H1 (cell line): ENCODE measurements at regions not wholly inside any gene's neighbourhood (a gene's known extent, or its start where the extent isn't known, plus 50 kb on each side); places are given as distances from the start of the nearest gene placed in this dataset.

Experiments
- ASH2L ChIP-seq: fragments of 200-600, 300-600 bp; sonication (generic); IDR thresholded peaks from one replicate; pipeline ENCODE4 v1.7.1; 2017; ENCODE audit warnings: low read length
- BCL11A ChIP-seq, 2 experiments: IDR thresholded peaks; one replicate each; pipeline ENCODE4 v1.6.1; 2011; ENCODE audit warnings: low read depth in 2 of 2, low read length in 2 of 2, mild to moderate bottlenecking in 2 of 2
- CHD2 ChIP-seq: IDR thresholded peaks from 2 replicates; pipeline ENCODE4 v1.6.1; 2012; ENCODE audit warnings: low read length, improper control_type of control experiment
- CREB1 ChIP-seq: IDR thresholded peaks from 2 replicates; pipeline ENCODE4 v1.6.1; 2012; ENCODE audit warnings: inconsistent platforms
- KDM5A ChIP-seq: fragments of 200-600 bp; IDR thresholded peaks from 2 replicates; pipeline ENCODE4 v1.7.1; 2012; ENCODE audit warnings: mild to moderate bottlenecking, low read length, inconsistent platforms, mixed read lengths
- SP1 ChIP-seq: IDR thresholded peaks from 2 replicates; pipeline ENCODE4 v1.6.1; 2011; ENCODE audit warnings: low read depth, low read length
- USF2 ChIP-seq: IDR thresholded peaks from 2 replicates; pipeline ENCODE4 v1.6.1; 2011; ENCODE audit warnings: low read length, improper control_type of control experiment
- TF ChIP-seq, protein P1 (sequence below): fragments of 300-600 bp; sonication (generic); IDR thresholded peaks from 2 replicates; pipeline ENCODE4 v1.7.1; 2012; ENCODE audit warnings: low read length, moderate library complexity, mild to moderate bottlenecking, inconsistent platforms; ENCODE audit not compliant: insufficient replicate concordance

- TF ChIP-seq, protein P1, sequence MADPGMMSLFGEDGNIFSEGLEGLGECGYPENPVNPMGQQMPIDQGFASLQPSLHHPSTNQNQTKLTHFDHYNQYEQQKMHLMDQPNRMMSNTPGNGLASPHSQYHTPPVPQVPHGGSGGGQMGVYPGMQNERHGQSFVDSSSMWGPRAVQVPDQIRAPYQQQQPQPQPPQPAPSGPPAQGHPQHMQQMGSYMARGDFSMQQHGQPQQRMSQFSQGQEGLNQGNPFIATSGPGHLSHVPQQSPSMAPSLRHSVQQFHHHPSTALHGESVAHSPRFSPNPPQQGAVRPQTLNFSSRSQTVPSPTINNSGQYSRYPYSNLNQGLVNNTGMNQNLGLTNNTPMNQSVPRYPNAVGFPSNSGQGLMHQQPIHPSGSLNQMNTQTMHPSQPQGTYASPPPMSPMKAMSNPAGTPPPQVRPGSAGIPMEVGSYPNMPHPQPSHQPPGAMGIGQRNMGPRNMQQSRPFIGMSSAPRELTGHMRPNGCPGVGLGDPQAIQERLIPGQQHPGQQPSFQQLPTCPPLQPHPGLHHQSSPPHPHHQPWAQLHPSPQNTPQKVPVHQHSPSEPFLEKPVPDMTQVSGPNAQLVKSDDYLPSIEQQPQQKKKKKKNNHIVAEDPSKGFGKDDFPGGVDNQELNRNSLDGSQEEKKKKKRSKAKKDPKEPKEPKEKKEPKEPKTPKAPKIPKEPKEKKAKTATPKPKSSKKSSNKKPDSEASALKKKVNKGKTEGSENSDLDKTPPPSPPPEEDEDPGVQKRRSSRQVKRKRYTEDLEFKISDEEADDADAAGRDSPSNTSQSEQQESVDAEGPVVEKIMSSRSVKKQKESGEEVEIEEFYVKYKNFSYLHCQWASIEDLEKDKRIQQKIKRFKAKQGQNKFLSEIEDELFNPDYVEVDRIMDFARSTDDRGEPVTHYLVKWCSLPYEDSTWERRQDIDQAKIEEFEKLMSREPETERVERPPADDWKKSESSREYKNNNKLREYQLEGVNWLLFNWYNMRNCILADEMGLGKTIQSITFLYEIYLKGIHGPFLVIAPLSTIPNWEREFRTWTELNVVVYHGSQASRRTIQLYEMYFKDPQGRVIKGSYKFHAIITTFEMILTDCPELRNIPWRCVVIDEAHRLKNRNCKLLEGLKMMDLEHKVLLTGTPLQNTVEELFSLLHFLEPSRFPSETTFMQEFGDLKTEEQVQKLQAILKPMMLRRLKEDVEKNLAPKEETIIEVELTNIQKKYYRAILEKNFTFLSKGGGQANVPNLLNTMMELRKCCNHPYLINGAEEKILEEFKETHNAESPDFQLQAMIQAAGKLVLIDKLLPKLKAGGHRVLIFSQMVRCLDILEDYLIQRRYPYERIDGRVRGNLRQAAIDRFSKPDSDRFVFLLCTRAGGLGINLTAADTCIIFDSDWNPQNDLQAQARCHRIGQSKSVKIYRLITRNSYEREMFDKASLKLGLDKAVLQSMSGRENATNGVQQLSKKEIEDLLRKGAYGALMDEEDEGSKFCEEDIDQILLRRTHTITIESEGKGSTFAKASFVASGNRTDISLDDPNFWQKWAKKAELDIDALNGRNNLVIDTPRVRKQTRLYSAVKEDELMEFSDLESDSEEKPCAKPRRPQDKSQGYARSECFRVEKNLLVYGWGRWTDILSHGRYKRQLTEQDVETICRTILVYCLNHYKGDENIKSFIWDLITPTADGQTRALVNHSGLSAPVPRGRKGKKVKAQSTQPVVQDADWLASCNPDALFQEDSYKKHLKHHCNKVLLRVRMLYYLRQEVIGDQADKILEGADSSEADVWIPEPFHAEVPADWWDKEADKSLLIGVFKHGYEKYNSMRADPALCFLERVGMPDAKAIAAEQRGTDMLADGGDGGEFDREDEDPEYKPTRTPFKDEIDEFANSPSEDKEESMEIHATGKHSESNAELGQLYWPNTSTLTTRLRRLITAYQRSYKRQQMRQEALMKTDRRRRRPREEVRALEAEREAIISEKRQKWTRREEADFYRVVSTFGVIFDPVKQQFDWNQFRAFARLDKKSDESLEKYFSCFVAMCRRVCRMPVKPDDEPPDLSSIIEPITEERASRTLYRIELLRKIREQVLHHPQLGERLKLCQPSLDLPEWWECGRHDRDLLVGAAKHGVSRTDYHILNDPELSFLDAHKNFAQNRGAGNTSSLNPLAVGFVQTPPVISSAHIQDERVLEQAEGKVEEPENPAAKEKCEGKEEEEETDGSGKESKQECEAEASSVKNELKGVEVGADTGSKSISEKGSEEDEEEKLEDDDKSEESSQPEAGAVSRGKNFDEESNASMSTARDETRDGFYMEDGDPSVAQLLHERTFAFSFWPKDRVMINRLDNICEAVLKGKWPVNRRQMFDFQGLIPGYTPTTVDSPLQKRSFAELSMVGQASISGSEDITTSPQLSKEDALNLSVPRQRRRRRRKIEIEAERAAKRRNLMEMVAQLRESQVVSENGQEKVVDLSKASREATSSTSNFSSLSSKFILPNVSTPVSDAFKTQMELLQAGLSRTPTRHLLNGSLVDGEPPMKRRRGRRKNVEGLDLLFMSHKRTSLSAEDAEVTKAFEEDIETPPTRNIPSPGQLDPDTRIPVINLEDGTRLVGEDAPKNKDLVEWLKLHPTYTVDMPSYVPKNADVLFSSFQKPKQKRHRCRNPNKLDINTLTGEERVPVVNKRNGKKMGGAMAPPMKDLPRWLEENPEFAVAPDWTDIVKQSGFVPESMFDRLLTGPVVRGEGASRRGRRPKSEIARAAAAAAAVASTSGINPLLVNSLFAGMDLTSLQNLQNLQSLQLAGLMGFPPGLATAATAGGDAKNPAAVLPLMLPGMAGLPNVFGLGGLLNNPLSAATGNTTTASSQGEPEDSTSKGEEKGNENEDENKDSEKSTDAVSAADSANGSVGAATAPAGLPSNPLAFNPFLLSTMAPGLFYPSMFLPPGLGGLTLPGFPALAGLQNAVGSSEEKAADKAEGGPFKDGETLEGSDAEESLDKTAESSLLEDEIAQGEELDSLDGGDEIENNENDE, result no peak
- TF ChIP-seq SP1 (no peak), ASH2L (no peak), BCL11A (IDR thresholded peaks at IDR 0.05; ENCODE audit: low read depth in 2 of 2, low read length in 2 of 2) (no peak), USF2 (no peak), CHD2 (no peak), CREB1 (no peak), KDM5A (no peak)
Measured at GRCh38 chr10:131846240-131847101, 54.3 kb upstream of the PPP2R2D start (continued).
